ENCODE measurements at regions not wholly inside any gene's neighbourhood (a gene's known extent, or its start where the extent isn't known, plus 50 kb on each side); places are given as distances from the start of the nearest gene placed in this dataset.

DNA sequence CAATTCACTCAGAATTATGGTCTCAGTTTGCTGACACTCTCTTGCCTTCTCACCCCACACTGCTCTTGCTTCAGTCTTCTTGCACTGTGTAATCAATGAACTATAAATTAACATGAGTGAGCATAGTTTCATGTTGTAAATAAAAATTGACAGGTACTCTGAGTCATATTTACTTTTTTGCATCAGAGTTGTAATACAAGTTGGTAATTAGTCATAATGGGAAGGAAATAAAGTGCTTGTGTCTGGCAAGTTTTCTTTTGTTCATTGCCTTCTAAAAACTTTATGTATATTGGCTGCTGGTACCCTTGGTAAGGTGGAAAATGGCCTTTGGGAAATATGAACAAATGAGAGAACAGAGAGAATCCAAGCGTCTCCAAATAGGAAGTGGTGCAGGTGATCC lies 169.3 kb upstream of the MAGI2 start:
- Histone ChIP-seq H3K4me1 (no peaks in the 10 kb centered on the region), H3K4me3 (no peak overlapping the region), H3K9me3 (no peaks in the 10 kb centered on the region), H3K27me3 (ENCODE audit: low read depth) (no peaks in the 10 kb centered on the region), H3K36me3 (no peaks in the 10 kb centered on the region), H3K27ac (no peak overlapping the region)
- DNase-seq: no peak
- TF ChIP-seq, protein P1, sequence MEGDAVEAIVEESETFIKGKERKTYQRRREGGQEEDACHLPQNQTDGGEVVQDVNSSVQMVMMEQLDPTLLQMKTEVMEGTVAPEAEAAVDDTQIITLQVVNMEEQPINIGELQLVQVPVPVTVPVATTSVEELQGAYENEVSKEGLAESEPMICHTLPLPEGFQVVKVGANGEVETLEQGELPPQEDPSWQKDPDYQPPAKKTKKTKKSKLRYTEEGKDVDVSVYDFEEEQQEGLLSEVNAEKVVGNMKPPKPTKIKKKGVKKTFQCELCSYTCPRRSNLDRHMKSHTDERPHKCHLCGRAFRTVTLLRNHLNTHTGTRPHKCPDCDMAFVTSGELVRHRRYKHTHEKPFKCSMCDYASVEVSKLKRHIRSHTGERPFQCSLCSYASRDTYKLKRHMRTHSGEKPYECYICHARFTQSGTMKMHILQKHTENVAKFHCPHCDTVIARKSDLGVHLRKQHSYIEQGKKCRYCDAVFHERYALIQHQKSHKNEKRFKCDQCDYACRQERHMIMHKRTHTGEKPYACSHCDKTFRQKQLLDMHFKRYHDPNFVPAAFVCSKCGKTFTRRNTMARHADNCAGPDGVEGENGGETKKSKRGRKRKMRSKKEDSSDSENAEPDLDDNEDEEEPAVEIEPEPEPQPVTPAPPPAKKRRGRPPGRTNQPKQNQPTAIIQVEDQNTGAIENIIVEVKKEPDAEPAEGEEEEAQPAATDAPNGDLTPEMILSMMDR (IDR thresholded peaks at IDR 0.05): no peak
- intact Hi-C loops (cut with DNase I): no loop called here
- ATAC-seq: no peak

DNA sequence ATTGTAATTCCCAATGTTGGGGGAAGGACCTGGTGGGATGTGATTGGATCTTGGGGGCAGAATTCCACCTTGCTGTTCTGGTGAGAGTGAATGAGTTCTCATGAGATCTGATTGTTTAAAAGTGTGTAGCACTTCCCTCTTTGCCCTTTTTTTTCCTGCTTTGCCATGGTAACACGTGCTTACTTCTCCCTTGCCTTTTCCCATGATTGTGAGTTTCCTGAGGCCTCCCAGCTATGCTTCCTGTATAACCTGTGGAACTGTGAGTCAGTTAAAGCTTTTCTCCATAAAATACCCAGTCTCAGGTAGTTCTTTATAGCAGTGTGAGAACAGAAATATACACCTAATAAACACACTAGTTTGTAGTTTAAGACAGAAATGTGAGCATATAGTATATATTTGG lies 166.8 kb upstream of the MAGI2 start:
- no peak overlapping the region for H3K27ac ChIP-seq
- no peaks in the 10 kb centered on the region for H3K4me1 ChIP-seq
- intact Hi-C loops (cut with DNase I): no loop called here
- H3K9me3 ChIP-seq: no peaks in the 10 kb centered on the region
- DNase-seq (no peak), ATAC-seq (no peak)
- TF ChIP-seq, protein P1 (IDR thresholded peaks at IDR 0.05): no peak
- H3K36me3 ChIP-seq: no peaks in the 10 kb centered on the region
- no peak overlapping the region for H3K4me3 ChIP-seq
- no peaks in the 10 kb centered on the region for H3K27me3 ChIP-seq (ENCODE audit: low read depth)

DNA sequence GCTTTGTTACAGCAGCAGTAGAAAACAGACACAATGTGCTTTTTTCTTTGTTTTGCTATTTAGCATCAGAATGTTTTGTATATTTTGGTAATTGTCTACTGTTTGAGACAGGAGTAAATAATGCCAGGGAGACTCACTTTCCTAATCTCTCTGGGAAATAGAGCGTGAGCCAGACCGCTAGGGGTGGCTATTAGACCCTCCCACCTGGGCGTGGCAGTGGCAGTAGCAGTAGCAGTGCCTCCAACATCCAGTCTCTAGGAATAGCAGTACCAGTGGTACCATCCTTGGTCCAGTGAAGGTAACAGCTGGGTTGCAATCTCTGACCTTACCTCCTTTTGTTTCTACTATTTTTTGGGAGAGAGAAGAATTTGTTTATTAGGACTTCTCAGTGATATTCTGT lies 165.7 kb upstream of the MAGI2 start:
- Histone ChIP-seq H3K36me3 (no peaks in the 10 kb centered on the region), H3K4me3 (no peak overlapping the region), H3K9me3 (no peaks in the 10 kb centered on the region), H3K27me3 (ENCODE audit: low read depth) (no peaks in the 10 kb centered on the region), H3K27ac (no peak overlapping the region), H3K4me1 (no peaks in the 10 kb centered on the region)
- intact Hi-C loops (cut with DNase I): no loop called here
- TF ChIP-seq, protein P1 (IDR thresholded peaks at IDR 0.05): no peak
- ATAC-seq (no peak), DNase-seq (no peak)

DNA sequence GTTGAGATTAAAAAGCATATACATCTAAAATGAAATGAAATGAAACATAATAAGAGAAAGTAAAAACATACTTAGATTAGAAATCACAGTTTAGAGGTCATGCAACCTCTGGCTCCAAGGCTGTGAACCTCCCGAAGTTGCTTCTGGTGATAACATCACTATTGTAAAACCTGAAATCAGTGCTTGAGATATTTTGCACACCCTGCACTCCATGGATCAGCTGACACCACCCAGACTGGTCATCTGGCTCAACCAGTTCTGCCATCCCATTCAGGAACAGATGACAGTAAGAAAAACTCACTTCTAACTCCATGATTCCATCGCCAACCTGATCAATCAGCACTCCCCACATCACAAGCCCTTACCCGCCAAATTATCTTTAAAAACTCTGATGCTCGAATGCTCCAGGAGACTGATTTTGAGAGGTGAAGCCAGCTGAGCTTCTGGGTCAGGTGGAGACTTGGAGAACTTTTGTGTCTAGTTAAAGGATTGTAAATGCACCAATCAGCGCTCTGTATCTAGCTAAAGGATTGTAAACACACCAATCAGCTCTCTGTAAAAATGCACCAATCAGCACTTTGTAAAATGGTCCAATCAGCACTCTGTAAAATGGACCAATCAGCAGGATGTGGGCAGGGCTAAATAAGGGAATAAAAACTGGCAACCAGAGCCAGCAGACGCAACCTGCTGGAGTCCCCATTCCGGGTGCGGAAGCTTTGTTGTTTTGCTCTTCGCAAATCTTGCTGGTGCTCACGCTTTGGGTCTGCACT lies 162.6 kb upstream of the MAGI2 start:
- intact Hi-C loops (cut with DNase I): no loop called here
- H3K36me3 ChIP-seq: no peaks in the 10 kb centered on the region
- H3K4me3 ChIP-seq: no peak overlapping the region
- no peaks in the 10 kb centered on the region for H3K9me3 ChIP-seq
- H3K27ac ChIP-seq: no peak overlapping the region
- TF ChIP-seq, protein P1 (IDR thresholded peaks at IDR 0.05): no peak
- no peaks in the 10 kb centered on the region for H3K4me1 ChIP-seq
- ATAC-seq: no peak
- no peaks in the 10 kb centered on the region for H3K27me3 ChIP-seq (ENCODE audit: low read depth)
- DNase-seq: no peak

DNA sequence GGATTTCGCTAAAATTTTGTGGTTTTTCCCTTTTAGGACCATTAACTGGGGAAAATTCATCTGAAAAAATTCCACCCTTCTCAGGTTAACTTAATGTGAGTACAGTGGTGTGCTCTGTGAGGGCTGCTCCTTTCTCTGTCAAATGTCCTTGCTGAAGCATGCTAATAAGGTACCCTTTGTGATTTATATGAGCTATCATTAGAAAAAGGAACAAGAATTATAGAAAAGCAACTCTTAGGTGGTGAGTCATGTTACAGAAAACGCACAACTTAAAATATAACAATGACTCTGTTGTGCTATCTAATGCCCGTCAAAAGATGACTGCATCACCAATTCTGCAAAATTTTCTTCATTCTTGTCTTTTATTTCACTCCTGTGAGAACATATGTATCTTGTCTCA lies 162.0 kb upstream of the MAGI2 start:
- no peaks in the 10 kb centered on the region for H3K4me1 ChIP-seq
- no peaks in the 10 kb centered on the region for H3K9me3 ChIP-seq
- no peak for ATAC-seq
- H3K36me3 ChIP-seq: no peaks in the 10 kb centered on the region
- no peaks in the 10 kb centered on the region for H3K27me3 ChIP-seq (ENCODE audit: low read depth)
- intact Hi-C loops (cut with DNase I): no loop called here
- H3K27ac ChIP-seq: no peak overlapping the region
- TF ChIP-seq, protein P1 (IDR thresholded peaks at IDR 0.05): no peak
- H3K4me3 ChIP-seq: no peak overlapping the region
- no peak for DNase-seq

Data from lower lobe of right lung (tissue), 2 donors.